Stimulated activated naive CD4-positive, alpha-beta T cell treated with Interleukin-2 at 50 U/mL for 16 hours (primary cell): ENCODE measurements at regions not wholly inside any gene's neighbourhood (a gene's known extent, or its start where the extent isn't known, plus 50 kb on each side); places are given as distances from the start of the nearest gene placed in this dataset.

Experiments
- DNase-seq: peaks from one replicate; lab custom pipeline; 2025; lab: John Stamatoyannopoulos, UW

DNA sequence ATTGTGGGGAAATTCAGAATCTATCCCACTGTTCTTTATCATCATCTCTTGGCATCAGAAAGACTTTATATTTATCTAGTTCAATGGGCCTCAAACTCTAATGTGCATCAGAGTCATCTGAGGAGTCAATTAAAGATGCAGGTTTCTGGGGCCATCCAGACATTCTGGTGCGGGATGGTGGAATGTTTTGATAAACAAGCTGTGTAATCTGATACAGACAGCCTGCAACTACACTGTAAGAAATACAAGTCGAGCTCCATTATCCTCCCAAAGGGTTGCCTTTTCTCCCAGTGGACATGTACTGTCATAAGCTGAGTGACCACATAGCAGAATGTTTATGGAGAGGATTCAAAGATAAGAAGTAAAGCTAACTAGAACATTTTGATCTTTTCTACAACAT, 515.3 kb upstream of the DCC start:
- no peak for DNase-seq

DNA sequence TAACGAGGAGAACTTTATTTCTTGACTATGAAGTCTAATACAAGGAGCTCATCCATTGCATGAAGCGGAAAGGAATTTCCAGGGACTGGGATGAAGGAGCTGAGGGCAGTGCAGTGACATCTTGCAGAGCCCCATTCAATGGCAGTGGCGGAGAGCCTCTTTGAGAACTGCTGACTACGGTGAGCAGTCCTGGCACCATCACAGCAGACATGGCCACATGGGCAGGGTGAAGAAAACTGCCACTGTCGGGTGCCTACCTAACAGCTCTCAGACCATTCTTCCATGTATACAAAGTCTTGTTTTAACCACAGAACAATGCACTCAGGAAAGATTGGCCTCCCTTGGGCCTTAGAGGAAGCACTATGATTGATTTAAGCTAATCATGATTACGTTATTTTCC, 506.1 kb upstream of the DCC start:
- DNase-seq: no peak

DNA sequence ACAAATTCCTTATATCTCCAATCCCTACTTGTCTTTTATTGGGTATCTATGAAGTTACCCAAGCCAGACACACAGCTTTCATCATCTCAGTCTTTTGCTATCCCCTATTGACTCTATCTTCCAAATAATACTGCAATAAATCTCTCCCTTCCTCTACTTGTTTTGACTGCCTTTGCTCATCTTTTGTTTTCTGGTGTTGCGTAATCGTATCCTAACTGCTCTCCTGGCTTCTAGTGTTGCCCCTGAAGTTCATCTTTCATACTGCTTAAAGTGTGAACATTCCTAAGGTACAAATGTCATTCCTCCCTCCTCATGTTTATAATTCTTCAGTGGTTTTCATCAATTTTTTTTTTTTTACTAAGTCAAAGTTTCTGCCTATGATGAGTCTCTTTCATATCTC, 491.3 kb upstream of the DCC start:
- no peak for DNase-seq

DNA sequence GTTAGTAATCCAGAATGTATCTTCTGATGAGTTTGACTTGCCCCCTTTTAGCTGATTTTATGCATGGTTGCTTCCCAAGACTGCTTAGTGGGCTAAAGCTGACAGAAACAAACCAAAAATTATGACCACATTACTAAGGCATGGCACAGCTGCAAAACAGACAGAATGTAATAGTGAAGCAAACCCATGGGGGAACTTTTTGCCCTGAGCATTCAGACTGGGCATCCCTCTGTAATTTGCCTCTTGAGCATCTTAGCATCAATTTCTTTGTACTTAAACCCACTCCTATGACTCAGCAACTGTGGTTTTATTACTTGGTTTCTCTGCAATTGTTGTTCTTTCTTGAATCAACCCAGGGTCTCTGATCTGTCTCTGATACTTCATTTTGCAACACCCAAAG, 487.3 kb upstream of the DCC start:
- DNase-seq: no peak

DNA sequence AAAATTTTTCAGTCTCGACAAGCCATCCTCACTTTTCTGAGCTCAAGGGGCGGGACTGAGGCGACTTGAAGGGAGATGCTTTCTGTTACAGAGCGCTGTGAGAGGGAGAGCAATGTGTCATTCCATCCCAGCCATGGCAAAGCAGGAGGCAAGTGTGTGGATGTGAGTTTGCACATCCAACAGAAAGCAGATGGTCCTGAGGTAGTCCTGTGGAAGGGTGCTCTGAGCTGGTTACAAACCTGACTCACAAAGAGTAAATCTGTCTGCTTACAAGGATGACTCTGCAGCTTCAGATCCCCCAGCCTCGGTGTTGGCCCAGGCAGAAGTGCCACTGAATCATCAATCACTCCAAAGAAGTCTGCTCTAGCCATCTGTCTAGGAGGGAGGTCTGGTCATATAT, 482.0 kb upstream of the DCC start:
- DNase-seq: no peak

DNA sequence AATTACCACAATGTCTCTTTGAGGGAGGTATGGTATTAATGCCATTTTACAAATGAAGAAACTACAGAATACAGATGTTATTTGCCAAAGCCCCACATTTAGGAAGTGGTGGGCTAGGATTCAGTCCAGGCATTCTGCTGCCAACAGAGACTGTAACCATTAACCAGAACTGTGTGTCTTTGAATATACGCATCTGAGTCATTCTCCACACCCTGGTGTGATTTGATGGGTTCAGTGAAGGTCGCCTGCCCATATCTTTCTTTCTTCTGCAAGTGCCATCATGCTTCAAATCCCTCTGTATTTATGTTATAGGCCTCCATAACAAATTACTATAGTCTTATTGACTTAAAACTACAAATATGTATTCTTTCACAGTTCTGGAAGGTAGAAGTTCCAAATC, 479.0 kb upstream of the DCC start:
- DNase-seq: no peak

DNA sequence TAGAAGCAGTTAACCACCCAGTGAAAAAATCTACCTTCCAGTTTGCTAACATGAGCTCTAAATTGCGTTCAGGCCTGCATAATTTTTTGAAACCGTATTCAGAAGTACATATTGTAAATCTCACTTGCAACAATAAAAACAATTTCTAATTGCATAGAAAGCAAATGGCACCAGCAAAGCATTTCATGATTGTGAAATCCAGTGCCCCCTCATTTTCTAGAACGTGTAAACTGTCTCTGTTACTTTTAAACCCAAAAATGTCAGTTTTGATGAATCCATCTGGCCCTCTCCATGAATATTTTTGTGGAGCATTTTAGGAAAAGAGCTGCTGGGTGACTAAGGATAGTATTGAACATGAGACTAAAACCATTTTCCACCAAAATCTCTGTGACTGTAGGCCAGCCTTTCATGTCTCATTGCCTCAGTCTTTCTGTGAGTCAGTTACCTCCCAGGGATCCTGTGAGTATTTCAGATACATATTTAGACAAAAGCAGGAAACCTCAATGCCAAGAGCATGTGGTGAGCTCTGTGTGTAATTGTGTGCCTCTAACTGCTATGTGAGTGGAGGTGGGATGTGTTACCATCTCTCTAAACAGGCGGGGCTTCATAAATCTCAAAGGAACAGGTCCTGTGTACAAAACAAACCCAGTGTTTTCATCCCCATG, 477.8 kb upstream of the DCC start:
- DNase-seq: no peak

DNA sequence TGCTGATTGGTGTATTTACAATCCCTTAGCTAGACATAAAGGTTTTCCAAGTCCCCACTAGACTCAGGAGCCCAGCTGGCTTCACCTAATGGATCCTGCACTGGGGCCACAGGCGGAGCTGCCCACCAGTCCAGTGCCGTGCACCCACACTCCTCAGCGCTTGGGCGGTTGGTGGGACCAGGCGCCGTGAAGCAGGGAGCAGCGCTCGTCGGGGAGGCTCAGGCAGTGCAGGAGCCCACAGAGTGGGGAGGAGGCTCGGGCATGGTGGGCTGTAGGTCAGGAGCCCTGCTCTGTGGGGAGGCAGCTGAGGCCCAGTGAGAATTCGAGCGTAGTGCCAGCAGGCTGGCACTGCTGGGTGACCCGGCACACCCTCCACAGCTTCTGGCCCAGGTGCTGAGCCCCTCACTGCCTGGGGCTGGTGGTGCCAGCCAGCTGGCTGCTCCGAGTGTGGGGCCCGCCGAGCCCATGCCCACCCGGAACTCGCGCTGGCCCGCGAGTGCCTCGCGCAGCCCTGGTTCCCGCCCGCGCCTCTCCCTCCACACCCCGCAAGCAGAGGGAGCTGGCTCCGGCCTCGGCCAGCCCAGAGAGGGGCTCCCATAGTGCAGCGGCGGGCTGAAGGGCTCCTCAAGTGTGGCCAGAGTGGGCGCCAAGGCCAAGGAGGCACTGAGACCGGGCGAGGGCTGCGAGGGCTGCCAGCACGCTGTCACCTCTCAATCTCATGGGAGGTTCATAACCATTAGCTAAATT, 475.6 kb upstream of the DCC start:
- DNase-seq: no peak

DNA sequence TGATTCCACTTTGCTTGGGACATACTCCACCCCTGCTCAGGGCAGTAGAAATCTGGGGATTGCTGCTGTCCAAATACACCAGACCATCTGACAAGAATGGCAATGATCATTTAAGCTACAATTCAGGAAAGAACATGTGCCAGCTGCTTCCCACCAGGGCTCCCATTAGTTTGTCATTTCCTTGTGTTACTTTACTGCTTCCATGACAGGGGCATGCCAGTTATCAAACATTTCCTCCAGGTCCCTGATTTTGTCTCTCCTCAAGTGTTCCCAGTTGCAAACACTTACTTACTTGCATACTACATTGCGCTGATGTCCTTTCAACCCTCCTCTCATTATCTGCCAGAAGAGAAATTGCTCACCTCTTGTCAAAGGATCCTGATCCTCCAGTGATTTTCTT, 474.5 kb upstream of the DCC start:
- DNase-seq: no peak

DNA sequence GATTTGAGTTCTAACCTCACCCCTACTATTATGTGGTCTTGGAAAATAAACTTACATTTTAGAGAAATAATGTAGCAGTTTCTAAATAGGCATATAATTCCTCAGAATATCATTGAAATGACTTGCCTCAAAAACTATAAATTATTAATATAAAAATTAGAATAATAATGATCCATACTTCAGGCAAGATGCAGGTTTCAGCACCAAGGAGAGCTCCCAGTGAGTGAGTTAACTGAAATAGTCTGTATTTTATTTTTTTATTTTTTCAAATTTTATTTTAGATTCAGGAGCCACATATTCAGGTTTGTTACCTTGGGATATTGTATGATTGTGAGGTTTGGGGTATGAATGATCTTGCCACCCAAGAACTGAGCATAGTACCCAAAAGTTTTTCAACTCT, 472.2 kb upstream of the DCC start:
- no peak for DNase-seq

DNA sequence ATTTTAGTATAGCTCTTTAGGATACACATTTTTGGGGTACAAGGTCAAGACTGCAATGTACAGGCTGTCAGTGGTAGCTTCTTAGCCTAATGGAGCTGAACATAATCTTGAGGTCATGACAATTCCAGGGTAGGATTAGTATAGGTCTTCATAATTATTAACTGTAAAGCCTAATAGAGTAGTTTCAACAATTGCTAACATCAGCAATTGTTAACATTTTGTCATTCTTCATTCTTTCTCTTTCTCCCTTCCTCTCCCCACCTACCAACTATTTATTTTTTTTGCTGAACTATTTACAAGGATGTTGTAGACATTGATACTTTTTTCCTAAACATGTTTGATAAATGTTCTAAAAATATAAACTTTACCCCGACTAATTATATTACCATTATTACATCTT, 461.3 kb upstream of the DCC start:
- DNase-seq: no peak

DNA sequence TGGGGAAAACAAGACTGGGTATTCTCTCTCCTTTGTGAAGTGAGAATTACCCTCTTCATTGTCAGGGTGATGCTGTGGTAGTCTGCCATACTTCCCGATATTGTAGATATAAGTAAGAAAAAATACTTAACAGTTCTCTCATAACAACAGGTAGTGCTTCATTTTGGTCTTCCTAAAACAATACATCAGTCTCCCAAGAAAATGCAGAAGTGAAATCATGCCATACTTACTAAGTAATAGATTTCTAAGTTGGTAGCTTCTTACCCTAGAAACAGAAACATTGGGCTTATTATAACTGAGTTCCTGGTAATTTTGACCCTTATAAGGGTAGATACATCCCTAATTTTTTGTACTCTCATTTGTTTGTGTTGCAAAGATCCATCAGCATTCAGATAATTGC, 460.7 kb upstream of the DCC start:
- DNase-seq: no peak

DNA sequence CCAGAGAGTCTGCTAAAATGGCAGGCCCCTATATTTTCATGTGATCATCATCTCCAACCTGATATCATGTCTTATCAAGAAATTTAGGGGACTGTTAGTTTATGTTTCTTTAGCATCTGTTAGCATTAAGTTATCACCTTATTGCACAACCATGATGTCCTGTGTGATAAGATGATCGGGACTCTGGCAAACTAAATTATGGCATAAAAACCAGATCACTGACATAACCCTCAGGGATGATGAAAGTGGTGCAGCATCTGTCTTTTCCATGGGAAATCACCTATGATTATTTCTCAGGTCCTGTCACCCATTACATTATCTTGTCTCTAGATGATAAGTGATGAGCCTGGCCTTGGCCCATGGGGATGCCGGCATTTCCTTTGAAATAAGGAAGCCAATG, 458.6 kb upstream of the DCC start:
- no peak for DNase-seq

DNA sequence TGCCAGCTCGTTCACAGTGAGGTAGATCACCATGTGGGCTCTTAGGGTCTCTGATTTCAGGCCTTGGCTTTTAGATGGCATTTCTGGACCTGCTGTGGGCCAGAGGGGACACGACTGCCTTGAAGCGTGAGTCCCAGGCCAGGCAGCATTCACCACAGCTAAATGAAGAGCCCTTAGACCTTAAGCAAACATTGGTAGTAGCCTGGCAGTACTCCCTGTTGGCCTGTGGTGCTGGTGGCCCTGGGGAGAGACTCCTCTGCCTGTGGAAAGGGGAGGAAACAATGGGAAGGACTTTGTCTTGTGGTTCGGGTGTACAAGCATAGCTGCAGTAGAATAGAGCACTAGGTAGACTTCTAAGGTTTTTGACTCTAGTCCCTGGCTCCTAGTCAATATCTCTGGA, 456.0 kb upstream of the DCC start:
- no peak for DNase-seq

DNA sequence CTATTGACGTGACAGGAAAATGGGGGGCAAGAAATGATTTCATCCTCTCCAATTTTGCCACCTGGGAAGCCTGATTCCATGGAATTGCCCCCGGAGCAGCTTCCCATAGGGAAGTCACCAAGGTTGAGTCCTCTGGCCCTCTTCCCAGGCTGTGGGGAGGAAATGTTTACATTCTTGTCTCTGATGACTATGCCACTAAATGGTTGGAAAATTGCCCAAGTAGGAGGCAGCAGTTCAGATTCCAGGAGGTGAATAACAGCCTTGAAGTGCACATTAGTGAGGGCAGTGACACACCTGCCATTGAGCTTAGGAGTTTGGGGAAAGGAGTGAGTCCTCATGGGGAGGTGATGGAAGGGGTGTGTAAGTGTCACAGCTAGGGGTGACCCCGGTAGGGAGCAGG, 449.2 kb upstream of the DCC start:
- DNase-seq: no peak

DNA sequence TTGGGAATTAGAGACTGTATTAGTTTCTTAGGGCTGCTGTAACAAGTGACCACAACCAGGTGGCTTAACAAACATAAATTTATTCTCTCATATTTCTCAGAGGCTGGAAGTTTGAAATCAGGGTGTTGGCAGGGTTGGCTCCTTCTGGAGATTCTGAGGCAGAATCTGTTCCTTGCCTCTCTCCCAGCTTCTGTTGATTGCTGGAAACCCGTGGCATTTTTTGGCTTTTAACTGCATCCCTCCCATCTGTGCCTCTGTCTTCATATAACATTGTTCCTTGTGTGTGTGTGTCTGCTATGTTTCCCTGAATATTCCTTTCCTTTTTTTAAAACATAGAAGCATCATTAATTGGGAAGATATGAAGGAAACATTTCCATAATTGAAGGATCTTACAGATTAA, 448.1 kb upstream of the DCC start:
- no peak for DNase-seq

DNA sequence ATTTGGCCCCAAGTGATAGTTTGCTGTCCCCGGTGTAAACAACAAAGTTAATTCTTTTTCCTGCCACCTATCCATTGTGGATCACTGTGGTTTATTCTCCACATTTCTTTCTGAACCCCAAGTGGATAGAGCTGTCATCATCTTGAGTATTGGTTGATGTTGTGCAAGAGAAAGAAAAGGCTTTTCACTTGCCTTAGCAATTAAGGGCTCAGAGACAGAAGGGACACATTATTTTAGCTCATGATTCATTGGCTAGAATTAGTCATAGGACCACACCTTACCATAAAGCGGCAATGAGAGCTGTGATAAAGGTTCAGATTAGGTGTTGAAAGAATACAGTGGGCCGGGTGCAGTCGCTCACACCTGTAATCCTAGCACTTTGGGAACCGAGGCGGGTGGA, 442.1 kb upstream of the DCC start:
- DNase-seq: no peak

DNA sequence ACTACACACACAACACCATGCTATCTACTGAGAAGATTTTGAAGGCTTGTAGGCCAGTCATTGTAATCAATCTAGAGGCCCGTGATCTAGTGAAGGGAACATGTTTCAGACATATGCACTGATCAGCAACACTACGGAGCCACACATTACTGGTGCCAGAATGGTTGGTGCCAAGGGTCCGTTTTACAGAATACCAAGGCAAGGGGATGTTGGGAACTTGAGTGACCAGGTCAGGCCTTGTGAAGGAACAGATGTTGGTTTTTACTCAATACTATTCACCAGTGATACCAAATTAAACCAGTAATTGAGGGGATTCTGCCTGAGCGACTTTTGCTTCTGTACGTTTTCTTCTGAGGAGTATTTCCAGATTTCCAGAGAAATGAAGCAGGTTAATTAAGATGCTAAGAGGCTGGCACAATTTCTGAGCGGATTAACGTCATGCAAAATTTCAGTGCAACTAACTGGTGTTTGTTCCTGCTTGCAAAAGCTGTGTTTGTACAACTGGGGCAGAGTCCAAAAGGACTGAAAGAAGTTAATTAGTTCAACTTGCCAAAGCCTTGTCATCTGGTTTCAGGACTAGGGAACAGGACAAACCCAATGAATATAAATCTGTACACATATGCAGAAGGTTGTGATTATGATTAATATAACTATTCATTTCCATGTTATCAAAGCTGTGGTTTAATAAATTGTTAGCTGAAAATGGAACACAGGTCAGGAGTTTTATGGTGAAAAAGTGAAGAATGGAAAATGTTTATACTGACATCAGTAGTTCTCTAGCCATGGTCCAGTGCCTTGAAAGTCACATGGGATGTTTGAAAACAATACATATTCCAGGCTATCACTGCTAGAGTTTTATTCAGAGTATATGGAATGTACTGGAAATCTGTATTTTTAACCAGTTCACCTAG, 432.1 kb upstream of the DCC start:
- no peak for DNase-seq

DNA sequence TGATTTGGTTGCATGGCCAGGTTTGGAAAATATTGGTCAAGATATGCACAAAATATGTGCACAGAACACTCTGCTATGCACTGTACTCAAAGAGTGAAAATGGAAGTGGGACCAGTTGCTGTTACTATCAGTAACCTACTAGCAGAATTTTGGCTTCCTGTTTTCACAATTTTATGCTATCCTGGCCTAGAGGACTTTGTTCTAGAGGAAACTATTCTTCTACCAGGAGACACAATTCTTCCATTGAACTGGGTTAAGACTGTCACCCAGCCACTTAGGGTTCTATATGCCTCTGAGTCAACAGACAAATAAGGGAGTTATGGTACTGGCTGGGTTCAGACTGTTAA, 431.4 kb upstream of the DCC start:
- no peak for DNase-seq

DNA sequence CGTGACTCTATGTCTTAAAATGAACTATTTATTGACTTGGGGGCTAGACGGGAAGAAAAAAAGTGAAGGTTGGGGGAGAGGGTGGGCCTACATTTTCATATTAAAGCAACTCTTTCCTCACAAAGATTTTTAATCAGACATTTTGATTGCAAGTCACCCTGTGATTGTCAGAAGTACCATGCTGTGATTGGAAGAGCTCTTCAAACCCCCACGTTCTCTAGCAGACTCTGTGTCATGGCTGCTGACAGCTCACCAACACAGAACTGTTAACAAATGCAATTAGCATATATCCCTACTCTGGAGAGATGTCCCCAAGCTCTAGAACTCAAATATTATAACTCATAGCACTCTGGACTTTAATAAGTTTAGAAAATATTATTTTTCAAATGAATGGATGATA, 428.4 kb upstream of the DCC start:
- no peak for DNase-seq

DNA sequence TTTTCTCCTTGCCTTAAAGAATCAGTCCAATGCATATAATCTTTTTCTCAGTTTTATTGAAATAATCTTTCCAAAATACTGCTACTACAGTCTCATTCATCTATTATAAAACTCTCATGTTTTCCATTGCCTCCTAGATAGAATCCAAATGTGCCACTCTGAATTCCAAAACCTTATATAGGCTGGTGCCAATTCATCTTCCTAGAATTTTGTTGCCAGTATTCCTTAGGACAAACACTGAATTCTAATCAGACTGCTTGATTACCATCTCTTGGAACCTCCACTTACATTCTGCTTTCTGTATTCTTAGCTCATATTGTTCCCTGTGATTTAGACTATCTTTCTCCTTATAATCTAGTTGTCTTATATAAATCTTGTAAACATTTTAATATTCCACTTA, 427.6 kb upstream of the DCC start:
- no peak for DNase-seq

DNA sequence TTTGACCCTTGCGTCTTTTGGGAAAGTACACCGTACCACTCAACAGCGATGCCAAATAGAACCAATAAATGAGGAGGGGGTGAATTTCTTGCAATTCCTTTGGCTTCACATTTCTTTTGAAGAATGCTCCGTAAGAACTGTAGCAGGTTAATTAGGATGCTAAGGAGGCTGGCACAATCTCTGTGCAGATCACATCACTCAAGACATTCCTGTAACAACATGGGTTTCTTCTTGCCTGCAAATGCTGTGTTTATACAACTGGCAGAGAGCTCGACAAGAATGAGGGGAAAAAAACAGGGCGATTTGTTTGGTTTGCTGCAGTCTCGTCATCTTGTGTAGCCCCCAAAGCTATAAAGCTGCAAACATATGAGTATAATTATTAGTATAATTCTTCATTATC, 424.8 kb upstream of the DCC start:
- DNase-seq: no peak

DNA sequence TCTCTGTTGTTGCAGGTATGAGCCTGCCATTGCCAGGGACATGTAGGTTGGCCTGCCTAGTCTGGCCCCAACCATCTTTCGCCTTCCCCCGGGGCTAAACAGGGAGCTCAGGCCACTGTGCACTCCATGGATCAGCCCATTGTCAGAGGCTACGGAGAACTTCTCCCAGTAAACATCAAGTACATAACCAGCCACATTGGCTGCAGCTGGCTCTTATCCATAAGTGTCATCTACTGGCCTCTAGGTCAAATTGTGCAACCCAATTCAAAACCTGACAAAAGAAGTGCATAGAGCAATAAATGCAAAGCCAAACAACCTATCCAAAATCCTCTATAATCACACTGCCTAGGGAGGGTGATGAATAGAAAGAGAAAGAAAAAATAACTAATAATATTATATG, 418.1 kb upstream of the DCC start:
- DNase-seq: no peak
